ENCODE measurements at regions not wholly inside any gene's neighbourhood (a gene's known extent, or its start where the extent isn't known, plus 50 kb on each side); places are given as distances from the start of the nearest gene placed in this dataset.
"Not testable (repeated sequence)": the region's sequence is repeated elsewhere in the genome, so short reads cannot be mapped to it uniquely, and the experiment has no call there.

GRCh38 chr10:3264161-3264761 is 91.7 kb upstream of the PITRM1 start:
- Mint-ChIP-seq H3K27ac (no peak overlapping the region), H3K27me3 (peaks cover under 1 to 12% (median 4%) of the 10 kb centered on the region in 5 donors), H3K4me3 (no peak overlapping the region), H3K9me3 (no peaks in the 10 kb centered on the region), H3K36me3 (no peaks in the 10 kb centered on the region), H3K4me1 (no peaks in the 10 kb centered on the region)
- POLR2A ChIA-PET = no interaction called here
- DNase-seq (no peak), ATAC-seq (no peak)

DNA sequence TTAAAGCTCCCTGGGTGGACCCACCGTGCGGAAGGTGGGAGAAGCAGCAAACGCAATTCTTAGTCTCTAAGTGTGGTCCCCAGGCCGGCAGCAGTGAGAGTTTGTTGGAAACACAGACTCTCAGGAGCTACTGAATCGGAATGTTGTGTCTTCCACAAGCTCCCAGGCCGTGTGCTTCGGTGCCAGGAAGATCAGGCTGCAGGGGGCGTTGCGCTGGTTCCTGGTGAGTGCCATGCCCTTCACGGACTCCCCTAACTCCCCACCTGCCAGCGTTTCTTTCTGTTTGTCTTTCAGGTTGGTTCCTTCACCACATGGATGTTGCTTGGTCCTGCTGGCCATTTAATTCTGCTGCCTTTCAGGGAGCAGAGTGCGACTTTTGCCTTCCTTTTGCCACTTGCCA is 91.2 kb upstream of the PITRM1 start:
- H3K4me3 Mint-ChIP-seq = no peak overlapping the region
- H3K4me1 Mint-ChIP-seq = no peaks in the 10 kb centered on the region
- no peaks in the 10 kb centered on the region for H3K9me3 Mint-ChIP-seq
- no peak for ATAC-seq
- H3K36me3 Mint-ChIP-seq = no peaks in the 10 kb centered on the region
- H3K27ac Mint-ChIP-seq = no peak overlapping the region
- H3K27me3 Mint-ChIP-seq = peaks cover 2 to 12% (median 4%) of the 10 kb centered on the region in 5 donors
- POLR2A ChIA-PET = no interaction called here
- DNase-seq = no peak

DNA sequence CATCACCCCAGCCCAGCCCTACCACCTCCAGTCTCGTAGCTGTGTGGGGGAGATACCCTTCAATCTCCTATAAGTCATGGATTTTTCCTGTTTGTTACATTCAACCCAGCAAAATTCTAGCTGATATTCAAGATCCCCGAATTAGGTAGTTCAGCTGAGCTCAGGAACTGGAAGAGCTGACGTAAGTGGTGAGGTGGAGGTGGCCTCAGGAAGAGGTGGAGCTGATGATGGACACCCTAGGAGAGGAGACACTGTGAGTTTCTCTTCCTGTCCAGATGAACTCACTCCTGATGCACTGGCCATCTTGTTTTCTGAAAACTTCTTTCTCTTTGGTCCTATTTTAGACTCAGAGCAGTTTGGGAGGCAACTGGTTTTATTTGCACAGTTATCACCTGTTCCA is 90.5 kb upstream of the PITRM1 start:
- Mint-ChIP-seq H3K27ac (no peak overlapping the region), H3K27me3 (peaks cover 2 to 12% (median 4%) of the 10 kb centered on the region in 5 donors), H3K9me3 (no peaks in the 10 kb centered on the region), H3K4me3 (no peak overlapping the region), H3K36me3 (no peaks in the 10 kb centered on the region), H3K4me1 (no peaks in the 10 kb centered on the region)
- ATAC-seq (no peak), DNase-seq (no peak)
- POLR2A ChIA-PET = no interaction called here

GRCh38 chr10:3261921-3262320 is 89.3 kb upstream of the PITRM1 start:
- peaks cover 2 to 12% (median 4%) of the 10 kb centered on the region in 5 donors for H3K27me3 Mint-ChIP-seq
- no peak for ATAC-seq
- no peaks in the 10 kb centered on the region for H3K4me1 Mint-ChIP-seq
- H3K9me3 Mint-ChIP-seq = no peaks in the 10 kb centered on the region
- no peak overlapping the region for H3K4me3 Mint-ChIP-seq
- H3K36me3 Mint-ChIP-seq = no peaks in the 10 kb centered on the region
- no peak for DNase-seq
- H3K27ac Mint-ChIP-seq = no peak overlapping the region
- POLR2A ChIA-PET = no interaction called here

DNA sequence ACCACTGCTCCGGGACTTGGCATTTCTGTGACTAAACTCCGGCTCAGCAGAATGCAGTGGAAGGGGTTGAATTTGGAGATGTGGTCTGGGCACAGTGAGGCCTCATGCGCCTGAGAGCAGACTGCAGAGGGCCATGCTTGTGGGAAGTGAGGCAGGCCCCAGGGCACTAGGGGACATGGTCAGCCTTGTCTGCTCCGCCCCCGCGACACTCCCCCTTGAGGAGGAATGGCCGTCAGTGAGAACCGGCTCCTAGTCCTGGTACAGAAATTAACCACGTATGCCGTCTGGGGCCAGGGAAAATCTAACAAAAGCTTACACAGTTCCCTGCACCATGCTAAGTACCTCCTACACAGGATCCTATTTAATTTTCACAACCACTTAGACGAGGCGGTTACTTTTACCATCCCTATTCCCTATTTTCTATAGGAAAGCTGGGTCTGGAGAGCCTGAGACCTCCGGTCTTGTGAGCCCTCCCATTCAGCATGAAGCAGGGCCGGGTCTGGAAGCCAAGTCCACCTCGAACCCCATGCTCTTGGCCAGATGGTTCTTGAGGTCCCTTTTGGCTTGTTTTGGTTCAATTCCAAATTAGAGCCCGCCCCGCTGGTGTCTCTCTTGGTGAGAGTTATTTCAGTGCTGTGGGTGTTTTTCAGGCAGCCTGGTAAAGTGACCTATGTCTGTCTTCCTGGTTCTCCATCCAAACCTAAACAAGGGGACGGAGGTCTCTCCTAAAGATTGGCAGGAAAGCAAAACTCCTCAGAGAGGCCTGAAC is 87.7 kb upstream of the PITRM1 start:
- DNase-seq = no peak
- ATAC-seq = no peak
- Mint-ChIP-seq H3K27ac (no peak overlapping the region), H3K27me3 (peaks cover 2 to 9% (median 4%) of the 10 kb centered on the region in 5 donors), H3K4me3 (no peak overlapping the region), H3K9me3 (no peaks in the 10 kb centered on the region), H3K36me3 (no peaks in the 10 kb centered on the region), H3K4me1 (no peaks in the 10 kb centered on the region)
- POLR2A ChIA-PET = no interaction called here

GRCh38 chr10:3259499-3259898 is 86.9 kb upstream of the PITRM1 start:
- POLR2A ChIA-PET = no interaction called here
- no peak for ATAC-seq
- Mint-ChIP-seq H3K4me1 (no peaks in the 10 kb centered on the region), H3K4me3 (no peak overlapping the region), H3K9me3 (no peaks in the 10 kb centered on the region), H3K27me3 (peaks cover 2 to 9% (median 4%) of the 10 kb centered on the region in 5 donors), H3K27ac (peak overlapping the region in 1 of 10 donors; percentile 45), H3K36me3 (no peaks in the 10 kb centered on the region)
- no peak for DNase-seq

- ATAC-seq (no peak), DNase-seq (no peak)
- Mint-ChIP-seq H3K4me3 (no peak overlapping the region), H3K9me3 (no peaks in the 10 kb centered on the region), H3K27me3 (peaks cover 3 to 9% (median 5%) of the 10 kb centered on the region in 5 donors), H3K4me1 (no peaks in the 10 kb centered on the region), H3K36me3 (no peaks in the 10 kb centered on the region), H3K27ac (no peak overlapping the region)
- POLR2A ChIA-PET = no interaction called here
Measured at GRCh38 chr10:3258394-3258793, 85.8 kb upstream of the PITRM1 start.

- Mint-ChIP-seq H3K9me3 (no peaks in the 10 kb centered on the region), H3K27ac (no peak overlapping the region), H3K36me3 (no peaks in the 10 kb centered on the region), H3K4me1 (no peaks in the 10 kb centered on the region), H3K4me3 (no peak overlapping the region), H3K27me3 (peaks cover 8 to 20% (median 11%) of the 10 kb centered on the region in 5 donors)
- ATAC-seq (no peak), DNase-seq (no peak)
- POLR2A ChIA-PET = no interaction called here
Measured at GRCh38 chr10:3255616-3256015, 83.0 kb upstream of the PITRM1 start.

- no peaks in the 10 kb centered on the region for H3K9me3 Mint-ChIP-seq
- no peak overlapping the region for H3K4me3 Mint-ChIP-seq
- POLR2A ChIA-PET = no interaction called here
- no peak for DNase-seq
- no peak overlapping the region for H3K27ac Mint-ChIP-seq
- H3K27me3 Mint-ChIP-seq = peaks cover 8 to 20% (median 11%) of the 10 kb centered on the region in 5 donors
- H3K36me3 Mint-ChIP-seq = no peaks in the 10 kb centered on the region
- no peak for ATAC-seq
- H3K4me1 Mint-ChIP-seq = no peaks in the 10 kb centered on the region
Measured at GRCh38 chr10:3255075-3255474, 82.5 kb upstream of the PITRM1 start.

GRCh38 chr10:3253974-3254373 is 81.4 kb upstream of the PITRM1 start:
- H3K27me3 Mint-ChIP-seq = peaks cover 4 to 25% (median 9%) of the 10 kb centered on the region in 5 donors
- H3K4me3 Mint-ChIP-seq, H3K36me3 Mint-ChIP-seq, H3K4me1 Mint-ChIP-seq, DNase-seq, H3K27ac Mint-ChIP-seq, POLR2A ChIA-PET, ATAC-seq, H3K9me3 Mint-ChIP-seq: not testable (repeated sequence)

DNA sequence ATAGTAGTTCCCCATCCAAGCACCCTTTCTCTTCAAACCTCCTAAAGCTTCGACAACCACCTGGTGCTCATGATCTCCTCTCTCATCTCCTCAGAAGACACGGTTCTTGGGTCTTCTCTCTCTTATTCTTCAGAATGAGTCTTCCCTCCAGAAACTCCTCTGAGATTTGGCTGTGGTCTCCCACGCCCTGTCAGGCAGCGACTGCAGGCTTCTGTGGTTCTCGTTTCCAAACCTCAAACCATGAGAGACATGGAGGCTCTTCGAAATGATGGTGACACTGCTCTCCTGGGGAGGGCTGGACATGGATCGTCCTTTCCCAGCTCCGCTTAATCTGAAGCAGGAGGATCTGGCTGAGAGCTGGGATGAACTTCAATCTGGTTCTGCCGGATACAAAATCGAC is 78.6 kb upstream of the PITRM1 start:
- Mint-ChIP-seq H3K27me3 (peaks cover 7 to 23% (median 9%) of the 10 kb centered on the region in 5 donors), H3K36me3 (no peaks in the 10 kb centered on the region), H3K4me1 (no peaks in the 10 kb centered on the region), H3K4me3 (no peak overlapping the region), H3K9me3 (no peaks in the 10 kb centered on the region), H3K27ac (no peak overlapping the region)
- POLR2A ChIA-PET = no interaction called here
- DNase-seq (no peak), ATAC-seq (no peak)

DNA sequence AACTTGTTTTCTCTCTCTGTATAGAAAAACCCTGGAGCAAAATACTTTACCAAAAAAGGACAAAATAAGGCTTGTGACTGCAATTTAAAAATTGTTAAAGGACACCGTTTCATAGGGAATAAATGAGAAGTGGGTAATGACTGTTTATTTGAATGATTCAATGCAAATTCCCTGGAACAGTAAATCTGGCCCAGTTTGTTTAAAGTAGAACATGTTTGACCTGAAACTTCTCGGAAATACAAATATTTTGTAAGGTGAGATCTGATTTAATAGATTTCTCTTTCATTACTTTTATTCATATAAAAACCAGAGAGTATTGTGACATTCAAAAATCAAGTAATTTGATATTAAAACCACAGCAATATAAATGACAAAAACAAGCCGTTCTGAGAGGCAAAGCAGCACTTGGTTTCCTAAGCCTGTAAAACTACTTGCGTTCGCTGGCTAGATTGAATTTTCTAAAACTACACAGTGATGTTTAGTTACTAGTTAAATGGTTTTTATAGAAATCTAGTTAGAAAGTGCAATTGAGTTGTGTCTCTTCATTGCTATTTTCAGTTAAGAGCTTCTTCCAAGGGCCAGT is 76.8 kb upstream of the PITRM1 start:
- DNase-seq = no peak
- Mint-ChIP-seq H3K27me3 (peaks cover 7 to 21% (median 12%) of the 10 kb centered on the region in 5 donors), H3K9me3 (no peaks in the 10 kb centered on the region), H3K4me3 (no peak overlapping the region), H3K27ac (no peak overlapping the region), H3K36me3 (no peaks in the 10 kb centered on the region), H3K4me1 (no peaks in the 10 kb centered on the region)
- ATAC-seq = no peak
- POLR2A ChIA-PET = no interaction called here

DNA sequence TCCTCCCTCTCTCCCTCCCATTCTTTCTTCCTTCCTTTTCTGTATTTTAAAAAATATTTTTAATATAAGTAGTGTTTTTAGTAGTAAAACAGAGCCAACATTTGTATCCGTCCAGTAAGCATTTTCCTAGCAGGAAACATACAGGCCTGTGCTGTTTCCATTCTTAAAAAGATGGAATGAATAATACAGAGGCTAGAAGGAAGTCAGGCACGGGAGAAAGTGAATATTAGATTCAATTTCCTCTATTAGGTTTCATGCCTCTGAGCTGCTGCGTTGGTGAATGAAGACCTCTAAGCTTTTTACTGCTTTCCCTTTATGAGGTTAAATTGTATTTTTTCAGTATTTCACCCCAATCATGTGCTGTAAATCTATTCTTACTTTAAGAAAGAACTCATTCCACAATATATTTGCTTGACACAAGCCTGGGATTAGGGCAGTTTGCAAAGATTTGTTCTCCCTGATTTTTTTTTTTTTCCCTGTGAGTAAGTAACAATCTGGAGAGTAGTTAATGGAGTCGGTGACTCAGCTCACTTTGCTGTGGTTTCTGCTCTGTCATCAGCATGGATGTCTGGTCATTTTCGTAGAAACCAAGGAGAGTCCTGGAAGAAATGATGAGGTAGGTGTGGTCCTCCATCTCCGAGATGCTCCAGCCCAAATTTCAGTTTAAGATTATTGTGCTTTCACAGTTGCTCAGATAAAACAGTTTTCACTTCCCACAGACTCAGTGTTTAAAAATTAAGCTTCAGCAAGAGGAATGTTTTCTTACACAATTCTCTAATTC is 76.1 kb upstream of the PITRM1 start:
- Mint-ChIP-seq H3K36me3 (no peaks in the 10 kb centered on the region), H3K9me3 (no peaks in the 10 kb centered on the region), H3K27ac (no peak overlapping the region), H3K27me3 (peaks cover 7 to 21% (median 8%) of the 10 kb centered on the region in 5 donors), H3K4me3 (no peak overlapping the region), H3K4me1 (no peaks in the 10 kb centered on the region)
- POLR2A ChIA-PET = no interaction called here
- ATAC-seq = no peak
- no peak for DNase-seq
